KBM-7 (cell line): ENCODE measurements at regions not wholly inside any gene's neighbourhood (a gene's known extent, or its start where the extent isn't known, plus 50 kb on each side); places are given as distances from the start of the nearest gene placed in this dataset.

Experiments used
- DNase-seq: peaks from one replicate; pipeline ENCODE4 v3.0.0-alpha.2; 2015
- in situ Hi-C: fragments of 300-500 bp; cut with MboI; formaldehyde crosslinking; loops from 2 replicates; pipeline ENCODE4 v1.14.3; 2020; ENCODE audit warnings: low sequenced_read_pairs, low pct_unique_long_range_greater_than_20kb, mixed read lengths

DNA sequence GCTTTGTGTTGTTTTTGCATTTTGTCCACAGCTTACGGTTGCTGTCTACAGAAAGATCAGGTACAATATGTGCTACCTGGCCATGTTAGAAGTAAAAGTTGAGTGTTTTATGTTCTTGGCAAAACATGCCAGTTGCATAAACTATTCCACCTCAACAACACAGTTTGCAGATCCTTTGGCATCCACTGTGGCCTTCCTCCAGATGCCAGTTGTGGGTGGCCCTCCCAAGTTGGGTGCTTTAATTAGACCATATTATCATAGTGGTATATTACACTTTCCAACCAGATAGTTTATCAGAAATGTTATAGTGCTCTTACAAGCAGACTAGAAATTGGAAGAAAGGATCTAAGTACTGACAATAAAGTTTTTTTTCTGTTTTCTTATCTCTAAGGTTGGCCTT lies 386.9 kb upstream of the KCNN2 start:
- in situ Hi-C loops: no loop called here
- no peak for DNase-seq

DNA sequence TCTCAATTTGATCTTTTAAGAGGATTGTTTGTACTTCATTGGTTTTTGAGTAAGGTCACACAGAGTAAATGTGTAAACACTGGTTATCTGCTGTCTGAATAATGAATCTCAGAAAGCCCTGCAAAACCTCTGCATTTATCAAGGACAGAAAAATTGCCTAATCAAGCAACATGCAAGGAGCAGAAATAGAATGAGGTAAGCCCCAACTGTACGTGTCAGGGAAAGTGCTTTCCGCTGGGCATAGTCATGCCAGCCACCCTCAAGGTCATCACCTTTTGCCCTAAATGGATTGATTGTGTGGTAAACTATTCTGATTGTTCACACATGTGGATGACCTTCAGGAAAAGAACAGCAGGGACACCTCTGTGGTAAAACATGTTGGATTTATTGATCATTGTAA lies 376.9 kb upstream of the KCNN2 start:
- DNase-seq: no peak
- in situ Hi-C loops: no loop called here

DNA sequence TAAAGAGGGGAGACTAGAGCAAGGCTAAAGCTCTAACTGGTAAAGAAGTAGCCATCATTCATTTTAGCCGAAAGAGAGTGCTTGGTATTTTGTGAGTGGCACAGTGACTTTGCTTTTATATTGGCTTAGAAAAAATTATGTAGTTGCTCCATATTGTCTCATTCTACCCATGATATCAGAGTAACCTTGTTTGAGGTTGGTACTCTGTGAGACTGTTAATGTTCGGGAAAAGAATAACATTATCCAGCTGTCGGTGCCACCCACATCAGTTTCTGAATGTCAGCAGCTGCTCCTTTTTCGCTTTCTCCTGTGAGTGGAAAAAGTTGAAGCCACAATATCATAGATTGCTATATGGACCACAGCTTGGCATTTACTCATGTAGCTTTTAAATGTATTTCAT lies 376.4 kb upstream of the KCNN2 start:
- no peak for DNase-seq
- in situ Hi-C loops: no loop called here

DNA sequence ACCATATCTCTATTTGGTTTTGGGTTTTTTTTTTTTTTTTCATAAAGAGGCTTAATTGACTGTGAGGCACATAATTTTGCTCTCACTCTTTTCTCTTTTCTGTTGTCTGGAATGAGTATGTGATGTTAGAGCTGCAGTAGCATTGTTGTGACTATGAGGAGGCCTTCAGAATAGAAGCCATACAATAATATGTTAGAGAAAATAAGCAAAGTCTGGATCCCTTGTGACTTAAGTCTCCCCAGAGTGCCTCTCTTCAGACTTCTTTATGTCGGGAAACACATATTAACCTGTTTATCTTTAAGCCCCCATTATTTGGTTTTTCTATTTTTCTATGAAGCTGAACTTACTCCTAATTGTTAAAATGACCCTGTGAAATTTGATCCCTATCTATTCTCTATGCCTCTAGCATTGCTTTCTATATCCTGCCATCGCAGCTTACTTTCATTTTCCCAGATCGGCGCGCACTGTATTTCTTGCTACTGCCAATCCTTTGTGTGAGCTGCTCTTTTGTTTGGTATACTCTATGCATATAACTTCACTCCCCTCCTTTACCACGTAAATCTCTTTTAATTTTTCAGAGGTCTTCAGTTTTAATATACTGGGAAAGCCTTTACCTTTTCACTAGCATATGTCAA lies 372.5 kb upstream of the KCNN2 start:
- no peak for DNase-seq
- in situ Hi-C loops: no loop called here

DNA sequence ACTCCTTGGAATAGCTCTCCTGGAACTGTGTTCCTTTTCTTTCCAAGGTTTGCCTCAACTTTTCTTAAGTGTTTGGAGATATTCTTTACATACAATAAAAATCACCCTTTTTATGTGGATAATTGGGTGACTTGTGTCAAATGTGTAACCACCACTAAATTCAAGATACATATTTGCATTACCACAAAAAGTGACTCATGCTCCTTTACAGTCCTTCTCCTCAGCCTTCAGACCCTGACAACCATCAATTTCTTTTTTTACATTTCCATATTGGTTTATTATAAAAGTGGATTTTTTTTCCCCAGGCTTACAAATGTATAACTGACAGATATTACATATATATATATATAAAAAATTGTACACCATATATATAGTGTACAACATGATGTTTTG lies 372.0 kb upstream of the KCNN2 start:
- in situ Hi-C loops: no loop called here
- DNase-seq: no peak

DNA sequence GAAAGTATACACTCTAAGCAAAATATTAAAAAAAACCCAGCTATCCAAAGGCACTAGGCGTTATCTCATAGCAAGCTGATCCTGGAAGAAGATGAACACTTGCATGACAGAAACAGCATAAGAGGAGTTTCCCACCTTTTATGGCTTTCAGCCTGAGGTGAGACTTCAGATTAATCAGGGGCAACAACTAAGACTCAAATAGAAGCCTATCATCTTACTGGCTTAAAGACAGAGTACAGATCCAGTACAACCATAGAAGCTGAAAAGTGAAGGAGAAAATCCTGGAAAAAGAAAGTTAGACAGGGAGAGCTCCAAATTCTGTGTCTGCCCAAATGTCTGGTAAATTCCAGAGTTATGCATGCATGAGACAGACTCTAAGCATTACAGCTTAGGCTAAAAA lies 360.8 kb upstream of the KCNN2 start:
- no peak for DNase-seq
- in situ Hi-C loops: no loop called here

DNA sequence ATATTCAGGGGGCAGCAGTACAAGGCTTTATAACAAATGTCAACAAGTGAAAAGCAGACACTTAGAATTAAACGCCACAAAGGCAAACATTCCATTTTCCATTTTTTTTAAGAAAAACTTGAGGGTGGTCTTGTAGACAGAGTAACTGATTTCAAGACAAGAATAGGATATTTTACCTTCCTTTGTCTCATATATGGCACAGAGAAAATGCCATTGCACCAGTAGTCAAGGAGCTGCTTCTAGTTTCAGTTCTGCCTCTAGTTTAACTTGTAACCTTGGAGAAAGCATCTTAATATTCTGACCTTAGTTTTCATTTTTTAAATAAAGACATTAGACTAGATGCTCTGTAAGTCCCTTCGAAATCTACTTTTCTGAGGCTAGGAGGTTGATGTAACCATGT lies 355.3 kb upstream of the KCNN2 start:
- no peak for DNase-seq
- in situ Hi-C loops: no loop called here

DNA sequence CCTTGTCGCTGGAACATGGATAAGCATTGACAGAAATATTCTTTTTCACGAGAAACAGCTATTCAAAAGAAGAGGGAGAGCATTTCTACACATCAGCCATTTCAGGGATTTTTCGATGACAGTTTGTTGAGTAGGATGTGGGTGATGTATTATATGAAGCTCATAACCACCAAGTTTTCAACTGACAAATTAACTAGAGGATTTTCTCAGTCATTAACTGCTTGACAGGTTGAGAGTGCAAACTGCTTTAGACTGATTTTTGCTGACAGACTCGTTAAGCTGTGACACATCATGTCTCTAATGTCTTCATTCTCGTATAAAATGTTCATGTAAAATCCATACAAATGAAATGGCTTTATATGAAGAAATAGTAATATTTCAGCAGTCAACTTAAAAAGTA lies 354.2 kb upstream of the KCNN2 start:
- DNase-seq: no peak
- in situ Hi-C loops: no loop called here

DNA sequence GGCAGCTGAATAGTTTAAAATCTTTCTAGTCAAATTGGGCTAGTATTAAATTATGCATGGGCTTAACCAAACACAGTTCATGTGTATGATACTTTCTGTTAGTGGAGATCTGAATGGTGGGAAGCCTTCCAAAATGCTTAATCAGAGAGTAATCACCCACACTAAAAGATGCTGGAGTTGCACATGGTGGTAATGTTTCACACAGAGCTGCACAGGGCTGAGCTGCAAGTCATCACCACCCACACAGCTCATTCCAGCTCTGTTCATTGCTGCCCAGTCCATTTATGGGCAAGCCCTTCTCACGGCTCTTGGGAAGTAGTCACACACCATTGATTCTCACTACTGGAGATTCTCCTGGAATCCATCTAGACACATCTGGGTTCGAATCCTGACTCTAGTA lies 351.5 kb upstream of the KCNN2 start:
- no peak for DNase-seq
- in situ Hi-C loops: no loop called here

DNA sequence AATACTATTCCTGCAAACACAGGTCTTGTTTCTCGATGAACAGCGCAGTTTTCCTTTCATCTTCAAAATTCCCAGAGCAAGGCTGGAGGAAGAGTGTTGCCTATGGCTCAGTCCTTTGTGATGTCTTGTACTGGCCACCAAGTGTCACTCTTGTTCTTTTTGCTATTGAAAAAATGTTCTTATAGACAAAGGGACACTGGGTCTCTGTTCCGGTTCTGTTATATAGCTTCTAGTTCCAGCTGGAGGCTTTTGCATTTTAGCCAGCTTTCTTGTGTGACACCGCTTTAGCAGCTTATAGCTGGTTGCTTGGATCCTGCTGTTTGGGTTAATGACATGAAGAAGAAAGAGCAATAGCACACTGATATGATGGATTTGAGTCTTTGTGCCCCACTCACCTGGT lies 343.7 kb upstream of the KCNN2 start:
- DNase-seq: no peak
- in situ Hi-C loops: no loop called here

DNA sequence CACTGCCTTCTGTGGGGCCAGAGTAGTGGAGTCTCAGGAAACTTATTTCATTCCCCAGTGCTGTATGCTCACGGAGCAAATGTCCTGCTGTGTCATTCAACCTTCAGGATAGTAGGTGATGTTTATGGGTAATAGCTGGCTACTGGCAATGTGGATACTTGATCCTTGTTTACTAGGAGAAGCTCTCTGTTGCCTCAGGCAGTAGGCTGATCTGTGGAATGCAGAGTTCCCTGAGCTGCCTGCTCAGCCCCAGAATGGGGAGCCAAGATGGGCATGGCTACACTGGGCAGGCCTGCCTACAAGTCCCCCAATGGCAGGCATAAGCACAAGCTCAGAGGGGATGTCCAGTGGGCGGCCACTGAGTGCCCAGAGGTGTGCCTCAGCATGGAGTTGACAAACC lies 323.1 kb upstream of the KCNN2 start:
- no peak for DNase-seq
- in situ Hi-C loops: no loop called here

DNA sequence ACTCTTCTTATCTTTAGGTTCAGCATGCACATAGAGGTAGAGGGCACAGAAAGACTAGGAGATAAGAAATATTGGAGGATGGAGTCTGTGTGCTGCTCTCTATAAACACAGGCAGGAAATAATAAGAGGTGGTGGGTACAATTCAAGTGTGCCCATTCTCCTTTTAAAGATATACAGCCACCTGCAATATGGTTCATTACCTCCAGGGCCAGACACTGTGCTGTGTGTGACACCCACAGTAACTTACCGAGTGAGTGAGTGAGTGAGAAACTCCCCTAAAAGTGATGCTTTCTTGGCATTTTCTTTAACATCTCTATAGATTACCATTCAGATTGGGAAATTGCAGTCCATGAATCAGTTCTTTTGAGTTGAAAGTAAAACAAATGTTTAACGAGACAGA lies 311.8 kb upstream of the KCNN2 start:
- no peak for DNase-seq
- in situ Hi-C loops: no loop called here

DNA sequence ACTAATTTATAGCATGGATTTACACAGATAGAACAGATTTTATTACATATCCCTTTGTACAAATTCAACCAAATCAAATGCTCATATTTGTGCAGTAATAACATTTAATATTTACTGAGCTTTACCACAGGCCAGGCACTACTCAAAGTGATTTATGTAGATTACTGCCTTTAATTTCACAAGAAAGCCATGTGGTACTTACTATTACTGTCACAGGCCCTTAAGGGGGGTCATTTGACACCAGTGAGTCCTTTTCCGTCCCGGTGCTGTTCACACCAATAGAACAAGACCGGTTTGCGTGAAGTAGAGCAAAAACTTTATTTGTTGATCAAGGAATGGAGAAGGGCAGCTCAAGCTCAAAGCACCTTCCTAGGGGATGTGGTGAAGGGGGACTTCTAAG lies 308.5 kb upstream of the KCNN2 start:
- in situ Hi-C loops: no loop called here
- no peak for DNase-seq

DNA sequence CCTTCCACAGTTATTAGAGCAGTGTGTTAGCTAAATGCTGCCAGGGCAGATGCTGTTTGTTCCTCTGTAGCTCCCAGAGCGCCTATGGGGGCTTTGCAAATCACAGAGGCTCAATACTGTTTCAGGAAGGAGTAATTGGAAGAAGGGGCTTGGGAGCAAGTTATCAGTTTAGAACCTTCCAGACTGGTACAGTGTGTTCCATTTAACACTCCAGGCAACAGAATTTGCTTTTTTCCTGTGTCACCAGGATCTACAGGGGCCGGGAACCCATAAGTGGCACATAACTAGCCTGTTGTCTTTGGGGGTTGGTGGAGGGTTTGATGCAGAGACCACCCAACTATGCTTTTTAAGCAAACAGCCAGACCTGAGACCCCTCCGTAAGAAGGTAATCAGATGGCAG lies 307.3 kb upstream of the KCNN2 start:
- in situ Hi-C loops: no loop called here
- no peak for DNase-seq

DNA sequence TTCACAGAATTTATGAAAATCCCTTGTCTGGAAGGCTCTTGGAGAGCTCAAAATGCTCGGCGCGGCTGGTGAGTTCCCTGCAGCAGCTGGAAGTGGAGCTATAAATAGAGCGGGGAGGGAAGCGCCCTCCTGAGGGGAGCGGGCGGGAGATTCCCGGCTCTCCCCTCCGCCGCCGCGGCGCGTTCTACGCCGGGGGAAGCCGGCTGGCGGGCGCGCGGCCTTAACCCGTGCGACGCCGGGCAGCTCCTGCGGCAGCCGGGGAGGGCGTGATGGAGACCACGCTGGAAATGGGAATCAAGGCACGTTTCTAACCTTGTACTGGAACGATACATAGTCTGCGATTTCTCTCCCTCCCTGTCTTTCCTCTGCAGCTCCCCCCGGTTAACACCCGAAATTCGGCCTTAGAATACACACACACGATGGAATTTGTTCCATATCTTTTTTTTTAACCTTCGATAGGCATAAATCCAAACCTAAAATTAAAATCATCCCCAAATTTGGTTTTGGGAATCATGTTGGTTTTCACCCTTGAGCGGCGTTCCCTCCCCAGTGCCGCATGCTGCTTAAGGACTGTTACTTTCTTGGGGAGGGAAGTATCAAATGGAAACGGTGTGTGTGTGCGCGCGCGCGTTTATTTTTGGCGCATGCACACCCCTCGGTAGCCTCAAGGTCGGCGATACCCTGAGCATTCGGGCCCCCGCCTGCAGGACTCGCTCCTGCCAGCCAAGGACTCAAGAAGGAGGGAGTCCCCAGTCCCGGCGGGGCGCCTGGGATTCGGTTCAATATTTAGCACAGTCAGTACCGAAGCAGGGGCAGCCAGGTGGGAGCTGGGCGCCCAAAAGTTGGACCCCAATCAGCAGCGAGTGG lies 306.3 kb upstream of the KCNN2 start:
- DNase-seq: peak; percentile 6
- in situ Hi-C loops: no loop called here

DNA sequence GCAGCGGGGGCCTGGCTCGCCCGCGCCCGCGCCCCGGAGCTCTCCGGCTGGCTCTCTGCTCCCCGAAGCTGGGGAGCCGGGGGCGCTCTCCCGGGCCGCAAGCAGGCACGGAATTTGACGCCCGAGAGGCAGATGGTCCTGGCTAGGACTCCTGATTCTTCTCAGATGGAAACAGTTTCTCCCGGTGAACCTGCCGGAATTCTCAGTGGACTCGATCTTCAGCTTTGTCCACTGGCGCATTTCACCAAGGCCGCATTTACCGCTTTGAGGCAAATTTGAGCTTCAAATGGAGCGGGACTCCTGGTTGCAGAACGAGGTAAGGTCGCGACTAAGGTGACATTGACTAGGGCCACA lies 305.7 kb upstream of the KCNN2 start:
- DNase-seq: no peak
- in situ Hi-C loops: no loop called here

DNA sequence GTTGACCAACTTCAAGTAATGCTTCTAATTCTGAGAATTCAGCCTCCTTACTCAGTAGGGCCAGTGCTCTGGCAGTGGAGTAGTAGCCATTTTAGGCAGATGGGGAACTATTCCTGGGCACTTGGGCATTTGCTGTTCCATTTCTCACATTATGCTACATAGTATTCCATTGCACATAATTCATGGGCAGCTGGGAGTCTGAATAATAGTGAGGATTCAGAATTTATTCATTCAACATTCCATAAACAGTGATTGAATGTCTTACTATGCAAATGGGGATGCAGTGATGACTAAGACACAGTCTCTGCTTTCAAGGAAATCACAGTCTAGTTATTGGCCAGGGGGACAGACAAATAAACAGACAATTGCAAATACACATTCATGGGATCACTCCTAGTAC lies 301.0 kb upstream of the KCNN2 start:
- in situ Hi-C loops: no loop called here
- no peak for DNase-seq

DNA sequence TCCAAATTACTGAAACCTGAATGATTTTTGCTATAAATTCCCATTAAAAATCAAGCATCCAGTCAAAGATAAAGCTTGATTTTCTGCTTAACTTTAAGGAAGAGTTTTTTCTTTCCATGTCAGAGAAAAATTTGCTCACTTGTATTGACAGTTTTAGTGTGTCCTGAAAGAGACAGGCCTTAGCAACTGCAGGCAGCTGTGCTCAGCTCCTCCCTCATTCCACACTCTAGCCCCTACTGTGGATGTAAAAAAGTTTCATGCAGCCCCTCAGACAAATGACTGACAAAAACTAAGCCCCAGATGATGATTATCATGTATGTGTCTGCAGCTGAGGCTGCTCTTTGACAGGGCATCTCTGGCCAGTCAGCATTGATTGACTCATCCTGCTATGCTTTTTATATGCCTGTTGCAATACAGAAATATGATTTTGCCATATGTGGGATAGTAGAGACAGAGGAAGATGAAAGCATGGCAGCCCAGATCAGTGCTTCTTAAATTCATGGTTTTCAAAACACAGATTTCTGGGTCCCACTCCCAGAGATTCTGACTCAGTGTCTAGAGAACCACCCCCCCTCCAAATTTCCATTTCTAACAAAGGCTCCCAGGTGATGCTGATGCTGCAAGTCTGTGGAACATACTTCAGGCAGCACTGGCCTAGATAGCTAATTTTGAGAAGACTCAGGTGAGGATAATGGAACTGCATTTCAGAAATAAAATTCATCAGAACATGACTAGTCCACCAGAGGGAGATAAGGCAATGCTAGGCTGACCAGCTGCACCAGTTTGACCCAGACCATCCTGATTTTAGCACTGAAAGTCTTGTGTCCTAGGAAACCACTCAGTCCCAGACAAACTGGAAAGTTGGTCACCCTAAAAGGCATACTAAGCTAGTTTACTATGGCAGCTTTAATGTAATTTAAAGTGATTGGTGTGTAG lies 298.7 kb upstream of the KCNN2 start:
- DNase-seq: no peak
- in situ Hi-C loops: no loop called here

DNA sequence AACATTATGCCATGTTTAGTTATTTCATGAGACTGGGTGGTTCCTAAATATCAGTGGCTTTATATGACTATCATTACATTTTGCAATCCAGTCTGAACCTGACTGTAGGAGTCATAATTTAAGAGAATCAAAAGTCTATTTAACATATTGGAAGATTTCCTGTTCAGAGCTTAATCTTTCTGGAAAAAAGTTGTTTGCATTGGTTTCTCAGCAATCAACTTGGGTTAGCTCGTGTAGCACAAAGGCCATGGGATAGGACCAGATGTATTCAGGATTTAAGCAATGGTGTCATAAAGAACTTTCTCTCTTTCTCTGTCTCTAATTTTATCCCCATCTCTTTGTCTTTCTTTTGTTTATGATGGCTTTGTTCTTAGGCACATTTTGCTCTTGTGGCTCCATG lies 296.0 kb upstream of the KCNN2 start:
- in situ Hi-C loops: no loop called here
- no peak for DNase-seq

DNA sequence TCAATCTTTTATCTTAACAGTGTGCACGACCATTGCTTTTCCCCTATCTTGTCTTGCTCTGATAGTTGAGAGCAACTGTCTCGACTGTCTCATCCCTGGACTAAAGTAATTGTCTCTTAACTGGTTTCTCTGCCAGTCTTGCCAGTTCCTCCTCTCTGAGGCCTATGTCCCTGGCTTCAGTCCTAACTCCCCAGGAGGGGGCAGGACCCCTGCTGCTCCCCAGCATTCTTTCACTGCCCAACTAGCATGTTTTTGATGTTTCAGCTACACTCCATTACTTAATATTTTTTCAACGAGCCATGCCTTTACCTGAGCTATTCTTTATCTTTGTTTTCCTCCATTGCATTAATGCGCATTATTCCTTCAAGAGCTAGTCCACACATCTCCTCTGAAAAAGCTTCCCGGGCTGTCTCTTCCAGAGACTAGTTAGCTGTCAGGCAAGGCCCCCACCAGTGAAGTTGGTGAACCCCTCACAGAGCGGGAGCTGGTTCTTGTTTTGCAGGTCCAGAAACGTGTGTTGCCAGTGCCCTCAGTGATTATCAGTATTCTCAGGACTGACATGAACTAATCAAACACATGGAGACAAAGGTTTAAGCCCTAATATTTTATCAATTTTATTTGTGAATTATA lies 291.7 kb upstream of the KCNN2 start:
- no peak for DNase-seq
- in situ Hi-C loops: no loop called here
